ENCODE measurements at regions not wholly inside any gene's neighbourhood (a gene's known extent, or its start where the extent isn't known, plus 50 kb on each side); places are given as distances from the start of the nearest gene placed in this dataset.

- TF ChIP-seq ZFX (IDR thresholded peaks at IDR 0.05) (no peak), CTCF (conservative IDR thresholded peaks at IDR 0.05) (no peak)
- H3K27ac ChIP-seq = no peak overlapping the region
These were observed 182.0 kb upstream of the CSF3R start for GRCh38 chr1:36664571-36665287.

GRCh38 chr1:36663772-36664430 lies 181.2 kb upstream of the CSF3R start:
- TF ChIP-seq ZFX (IDR thresholded peaks at IDR 0.05) = no peak
- no peak for TF ChIP-seq CTCF (conservative IDR thresholded peaks at IDR 0.05)
- no peak overlapping the region for H3K27ac ChIP-seq

- TF ChIP-seq CTCF (conservative IDR thresholded peaks at IDR 0.05) (no peak), ZFX (IDR thresholded peaks at IDR 0.05) (no peak)
- H3K27ac ChIP-seq = no peak overlapping the region
These were observed 176.1 kb upstream of the CSF3R start for GRCh38 chr1:36658838-36659237.

GRCh38 chr1:36657826-36658225 lies 175.1 kb upstream of the CSF3R start:
- TF ChIP-seq CTCF (conservative IDR thresholded peaks at IDR 0.05) = no peak
- TF ChIP-seq ZFX (IDR thresholded peaks at IDR 0.05) = no peak
- H3K27ac ChIP-seq = no peak overlapping the region

- TF ChIP-seq ZFX (IDR thresholded peaks at IDR 0.05) (no peak), CTCF (conservative IDR thresholded peaks at IDR 0.05) (no peak)
- H3K27ac ChIP-seq = no peak overlapping the region
These were observed 174.1 kb upstream of the CSF3R start for GRCh38 chr1:36656838-36657237.

- H3K27ac ChIP-seq = no peak overlapping the region
These were observed 173.6 kb upstream of the CSF3R start for GRCh38 chr1:36656271-36656670.

More at GRCh38 chr1:36656271-36656670, 173.6 kb upstream of the CSF3R start:
- TF ChIP-seq ZFX (IDR thresholded peaks at IDR 0.05) = no peak
- no peak for TF ChIP-seq CTCF (conservative IDR thresholded peaks at IDR 0.05)

All from C4-2B (cell line).